ENCODE measurements at regions not wholly inside any gene's neighbourhood (a gene's known extent, or its start where the extent isn't known, plus 50 kb on each side); places are given as distances from the start of the nearest gene placed in this dataset.

DNA sequence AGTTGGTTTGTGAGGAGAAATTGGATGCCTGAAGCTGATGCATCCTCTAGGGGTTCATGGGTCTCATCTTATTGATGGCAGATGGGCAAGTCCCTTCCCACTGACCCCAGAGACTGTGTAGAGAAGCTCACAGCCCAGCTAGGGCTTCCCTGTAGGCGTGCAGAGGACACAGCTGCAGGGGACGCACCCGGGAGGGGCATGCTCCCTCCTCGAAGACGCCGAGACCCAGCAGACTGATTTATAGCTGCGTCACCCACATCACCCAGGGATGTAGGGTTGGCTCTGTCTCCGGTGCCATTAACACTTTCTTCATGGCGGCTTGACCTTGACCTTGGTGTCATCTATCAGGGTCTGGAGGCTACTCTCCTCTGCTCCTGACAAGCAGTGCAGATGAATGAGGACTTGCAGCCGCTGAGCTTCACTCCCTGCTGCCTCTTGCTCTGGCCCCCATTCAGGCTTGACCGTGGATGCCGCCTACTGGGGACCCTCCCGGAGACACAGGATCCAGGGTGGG, 549.7 kb downstream of the TCERG1L start:
- Histone ChIP-seq H3K4me1 (ENCODE audit: control insufficient read depth, insufficient read depth, low read length) (no peaks in the 10 kb centered on the region), H3K36me3 (ENCODE audit: control insufficient read depth, insufficient read depth, low read length) (no peaks in the 10 kb centered on the region), H3K27me3 (ENCODE audit: control insufficient read depth, insufficient read depth, low read length) (no peaks in the 10 kb centered on the region), H3K4me3 (ENCODE audit: low read depth, low read length) (no peak overlapping the region), H3K9me3 (ENCODE audit: control insufficient read depth, insufficient read depth, low read depth, low read length) (peaks cover 7% of the 10 kb centered on the region), H3K9ac (ENCODE audit: low read length) (no peak overlapping the region), H3K27ac (ENCODE audit: low read depth, low read length) (no peak overlapping the region)

DNA sequence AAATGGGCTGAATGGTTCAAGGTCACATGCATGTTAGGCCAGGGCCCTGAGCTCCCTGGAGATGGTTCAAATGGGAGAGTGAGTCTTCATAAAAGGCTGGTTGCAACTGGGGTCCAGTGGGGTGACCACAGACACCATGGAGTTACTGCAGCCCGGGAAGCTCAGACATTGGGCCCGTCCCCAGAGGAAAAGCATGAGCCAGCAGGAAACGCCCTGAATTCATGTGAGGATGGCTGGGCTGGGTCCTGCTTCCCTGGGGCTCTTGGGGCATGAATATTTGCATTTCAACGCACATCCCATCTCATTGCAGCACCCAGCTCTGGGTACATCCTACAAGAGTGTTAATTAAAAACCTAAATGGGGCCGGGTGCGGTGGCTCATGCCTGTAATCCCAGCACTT, 549.0 kb downstream of the TCERG1L start:
- H3K9me3 ChIP-seq (ENCODE audit: control insufficient read depth, insufficient read depth, low read depth, low read length): peaks cover 13% of the 10 kb centered on the region
- H3K27me3 ChIP-seq (ENCODE audit: control insufficient read depth, insufficient read depth, low read length): no peaks in the 10 kb centered on the region
- H3K4me1 ChIP-seq (ENCODE audit: control insufficient read depth, insufficient read depth, low read length): no peaks in the 10 kb centered on the region
- no peak overlapping the region for H3K27ac ChIP-seq (ENCODE audit: low read depth, low read length)
- no peak overlapping the region for H3K9ac ChIP-seq (ENCODE audit: low read length)
- no peaks in the 10 kb centered on the region for H3K36me3 ChIP-seq (ENCODE audit: control insufficient read depth, insufficient read depth, low read length)
- no peak overlapping the region for H3K4me3 ChIP-seq (ENCODE audit: low read depth, low read length)

DNA sequence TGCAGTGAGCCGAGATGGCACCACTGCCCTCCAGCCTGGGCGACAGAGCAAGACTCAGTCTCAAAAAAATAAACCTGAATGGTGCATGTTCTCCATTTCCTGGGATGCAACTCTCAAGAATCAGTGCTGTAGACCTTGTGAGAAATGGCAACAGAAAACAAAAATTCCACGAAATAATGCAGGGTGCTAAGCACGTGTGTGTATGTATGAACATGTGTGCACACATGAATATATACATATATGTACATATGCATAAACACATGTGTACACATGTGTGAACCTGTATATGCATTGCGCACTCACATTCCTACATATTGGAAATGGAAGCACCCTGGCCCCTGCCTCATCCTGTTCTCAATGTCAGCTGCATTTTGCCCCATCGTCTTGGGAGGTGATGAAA, 548.5 kb downstream of the TCERG1L start:
- Histone ChIP-seq H3K4me3 (ENCODE audit: low read depth, low read length) (no peak overlapping the region), H3K9ac (ENCODE audit: low read length) (no peak overlapping the region), H3K4me1 (ENCODE audit: control insufficient read depth, insufficient read depth, low read length) (no peaks in the 10 kb centered on the region), H3K9me3 (ENCODE audit: control insufficient read depth, insufficient read depth, low read depth, low read length) (peaks cover 19% of the 10 kb centered on the region), H3K27me3 (ENCODE audit: control insufficient read depth, insufficient read depth, low read length) (no peaks in the 10 kb centered on the region), H3K27ac (ENCODE audit: low read depth, low read length) (no peak overlapping the region), H3K36me3 (ENCODE audit: control insufficient read depth, insufficient read depth, low read length) (no peaks in the 10 kb centered on the region)

DNA sequence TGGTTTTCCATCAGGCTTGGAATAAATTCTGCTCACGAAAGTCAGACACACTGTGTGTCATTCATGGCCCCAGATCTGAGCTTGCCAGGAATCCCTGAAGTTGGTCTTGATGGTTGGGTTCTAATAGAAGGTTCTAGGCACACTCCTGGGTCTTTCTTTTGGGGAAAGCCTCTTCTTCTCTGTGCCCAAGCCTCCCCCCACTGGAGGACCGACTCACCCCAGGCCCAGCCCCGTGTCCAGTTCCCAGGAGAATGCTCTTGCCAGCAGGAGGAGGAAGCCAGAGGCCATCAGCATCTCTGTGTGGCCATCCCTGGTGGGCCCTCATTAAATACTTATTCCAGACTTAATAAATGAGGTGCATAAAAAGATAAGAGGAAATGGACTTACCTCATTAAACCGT, 548.0 kb downstream of the TCERG1L start:
- Histone ChIP-seq H3K27me3 (ENCODE audit: control insufficient read depth, insufficient read depth, low read length) (no peaks in the 10 kb centered on the region), H3K9ac (ENCODE audit: low read length) (no peak overlapping the region), H3K4me1 (ENCODE audit: control insufficient read depth, insufficient read depth, low read length) (no peaks in the 10 kb centered on the region), H3K9me3 (ENCODE audit: control insufficient read depth, insufficient read depth, low read depth, low read length) (peaks cover 23% of the 10 kb centered on the region), H3K4me3 (ENCODE audit: low read depth, low read length) (no peak overlapping the region), H3K36me3 (ENCODE audit: control insufficient read depth, insufficient read depth, low read length) (no peaks in the 10 kb centered on the region), H3K27ac (ENCODE audit: low read depth, low read length) (no peak overlapping the region)

DNA sequence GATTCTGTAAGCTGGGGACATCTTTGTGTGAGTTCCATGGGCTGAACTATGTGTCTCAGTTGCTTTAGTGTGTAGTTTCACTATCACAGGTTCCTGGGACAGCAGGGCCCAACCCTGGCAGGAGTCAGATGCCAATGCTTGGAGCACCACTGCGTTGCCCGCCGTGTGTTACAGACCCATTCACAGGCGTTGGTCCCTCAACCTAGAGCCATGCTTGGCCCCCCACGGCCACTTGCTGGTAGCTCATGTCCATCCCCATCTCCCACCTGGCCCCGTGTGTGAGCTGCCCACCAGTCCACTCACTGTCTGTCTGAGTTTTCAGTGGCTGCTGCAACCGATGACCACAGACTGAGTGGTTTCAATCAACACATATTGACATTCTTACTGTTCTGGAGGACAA, 546.9 kb downstream of the TCERG1L start:
- no peaks in the 10 kb centered on the region for H3K4me1 ChIP-seq (ENCODE audit: control insufficient read depth, insufficient read depth, low read length)
- H3K27me3 ChIP-seq (ENCODE audit: control insufficient read depth, insufficient read depth, low read length): no peaks in the 10 kb centered on the region
- no peaks in the 10 kb centered on the region for H3K36me3 ChIP-seq (ENCODE audit: control insufficient read depth, insufficient read depth, low read length)
- peaks cover 33% of the 10 kb centered on the region for H3K9me3 ChIP-seq (ENCODE audit: control insufficient read depth, insufficient read depth, low read depth, low read length)
- no peak overlapping the region for H3K9ac ChIP-seq (ENCODE audit: low read length)
- no peak overlapping the region for H3K4me3 ChIP-seq (ENCODE audit: low read depth, low read length)
- no peak overlapping the region for H3K27ac ChIP-seq (ENCODE audit: low read depth, low read length)

DNA sequence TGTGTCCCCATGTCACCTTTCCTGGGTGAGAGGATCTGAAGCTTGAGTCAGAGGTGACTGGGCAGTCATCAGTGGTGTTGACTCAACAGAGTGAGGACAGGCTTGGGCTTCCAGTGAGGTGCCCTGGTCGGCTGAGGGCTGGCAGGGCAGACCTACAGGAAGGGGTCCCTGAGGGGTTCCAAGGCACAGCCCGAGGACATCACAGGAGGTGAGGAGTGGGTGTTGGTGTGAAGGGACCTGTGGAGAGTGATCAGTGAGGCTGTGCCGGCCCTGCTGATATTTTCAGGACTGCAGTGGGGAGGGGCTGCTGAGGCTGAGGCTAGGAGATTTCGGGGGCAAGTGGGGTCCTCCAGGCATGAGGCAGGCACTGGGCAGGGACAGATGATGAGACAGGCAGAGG, 545.5 kb downstream of the TCERG1L start:
- H3K36me3 ChIP-seq (ENCODE audit: control insufficient read depth, insufficient read depth, low read length): no peaks in the 10 kb centered on the region
- no peaks in the 10 kb centered on the region for H3K4me1 ChIP-seq (ENCODE audit: control insufficient read depth, insufficient read depth, low read length)
- no peak overlapping the region for H3K4me3 ChIP-seq (ENCODE audit: low read depth, low read length)
- no peak overlapping the region for H3K27ac ChIP-seq (ENCODE audit: low read depth, low read length)
- H3K9ac ChIP-seq (ENCODE audit: low read length): no peak overlapping the region
- no peaks in the 10 kb centered on the region for H3K27me3 ChIP-seq (ENCODE audit: control insufficient read depth, insufficient read depth, low read length)
- peaks cover 42% of the 10 kb centered on the region for H3K9me3 ChIP-seq (ENCODE audit: control insufficient read depth, insufficient read depth, low read depth, low read length)

DNA sequence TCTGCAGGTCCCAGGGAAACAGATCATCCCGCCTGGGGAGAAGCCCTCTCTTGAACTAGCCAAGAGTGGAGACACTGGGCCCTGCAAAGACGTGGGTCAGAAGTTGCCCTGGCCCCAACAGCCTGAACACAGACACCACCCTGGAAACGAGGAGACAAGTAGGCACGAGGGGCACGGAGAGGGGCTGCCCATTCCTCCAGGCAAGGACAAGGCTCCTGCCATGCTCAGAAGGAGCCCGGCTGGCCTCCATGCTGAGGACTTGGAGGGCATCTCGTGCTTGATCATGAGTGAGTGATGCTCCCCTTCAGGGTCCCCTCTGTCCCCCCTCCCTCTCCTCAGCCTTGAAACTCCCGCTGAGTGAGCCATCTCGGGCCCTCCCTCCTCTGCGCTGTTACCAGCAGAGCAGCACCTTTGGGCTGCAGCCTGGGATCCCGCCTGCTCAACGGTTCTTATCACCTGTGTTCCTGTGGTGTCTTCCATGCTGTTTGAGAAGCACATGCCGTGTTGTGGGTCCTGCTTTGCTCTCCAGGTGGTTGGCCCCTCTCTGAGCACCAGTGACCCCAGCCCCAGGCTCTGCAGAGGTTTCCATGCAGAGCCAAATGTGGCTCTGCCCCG, 544.3 kb downstream of the TCERG1L start:
- H3K4me1 ChIP-seq (ENCODE audit: control insufficient read depth, insufficient read depth, low read length): no peaks in the 10 kb centered on the region
- H3K4me3 ChIP-seq (ENCODE audit: low read depth, low read length): no peak overlapping the region
- H3K9ac ChIP-seq (ENCODE audit: low read length): no peak overlapping the region
- H3K9me3 ChIP-seq (ENCODE audit: control insufficient read depth, insufficient read depth, low read depth, low read length): peaks cover 44% of the 10 kb centered on the region
- no peak overlapping the region for H3K27ac ChIP-seq (ENCODE audit: low read depth, low read length)
- H3K27me3 ChIP-seq (ENCODE audit: control insufficient read depth, insufficient read depth, low read length): no peaks in the 10 kb centered on the region
- no peaks in the 10 kb centered on the region for H3K36me3 ChIP-seq (ENCODE audit: control insufficient read depth, insufficient read depth, low read length)

DNA sequence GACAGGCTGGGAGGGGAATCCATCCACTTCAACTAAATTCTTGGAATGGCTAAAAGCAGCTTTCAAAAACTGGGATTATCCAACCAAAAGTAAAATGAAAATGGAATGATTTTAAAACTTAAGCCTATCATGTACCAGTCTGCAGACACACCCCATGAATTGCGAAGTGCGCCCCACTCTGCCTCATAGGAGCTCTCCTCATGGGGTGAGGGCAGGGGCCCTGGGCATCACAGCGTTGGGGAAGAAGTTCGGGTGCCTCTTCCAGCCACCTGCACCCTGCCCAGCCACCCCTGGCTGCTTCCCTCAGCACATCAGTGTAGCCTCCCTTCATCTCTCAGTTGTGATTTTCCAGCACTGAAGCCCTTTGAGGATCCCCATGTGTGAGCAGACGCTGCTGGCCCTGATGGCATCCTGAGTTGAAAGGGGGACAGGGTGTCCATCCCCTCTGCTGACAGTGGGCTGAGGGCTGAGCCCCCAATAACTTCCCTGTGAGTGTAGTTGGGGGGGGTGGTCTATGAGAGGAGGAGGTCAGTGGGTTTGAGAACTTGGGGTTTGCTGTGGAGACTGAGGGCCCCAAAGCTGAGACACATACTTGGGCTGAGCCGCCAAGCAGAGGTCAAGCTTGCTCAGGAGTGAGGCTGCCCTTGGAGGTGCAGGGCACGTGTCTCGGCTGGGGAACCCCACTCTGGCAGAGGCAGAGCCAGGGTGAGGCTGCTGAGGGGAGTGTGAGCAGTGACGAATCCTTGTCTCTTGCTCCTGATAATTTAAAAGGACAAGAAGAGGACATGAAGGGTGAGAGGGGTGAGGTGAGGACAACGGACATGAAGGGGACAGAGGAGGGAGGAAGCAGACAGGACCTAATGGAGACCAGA, 542.1 kb downstream of the TCERG1L start:
- Histone ChIP-seq H3K4me1 (ENCODE audit: control insufficient read depth, insufficient read depth, low read length) (no peaks in the 10 kb centered on the region), H3K4me3 (ENCODE audit: low read depth, low read length) (no peak overlapping the region), H3K9me3 (ENCODE audit: control insufficient read depth, insufficient read depth, low read depth, low read length) (peaks cover 41% of the 10 kb centered on the region), H3K9ac (ENCODE audit: low read length) (no peak overlapping the region), H3K27ac (ENCODE audit: low read depth, low read length) (no peak overlapping the region), H3K36me3 (ENCODE audit: control insufficient read depth, insufficient read depth, low read length) (no peaks in the 10 kb centered on the region), H3K27me3 (ENCODE audit: control insufficient read depth, insufficient read depth, low read length) (no peaks in the 10 kb centered on the region)

DNA sequence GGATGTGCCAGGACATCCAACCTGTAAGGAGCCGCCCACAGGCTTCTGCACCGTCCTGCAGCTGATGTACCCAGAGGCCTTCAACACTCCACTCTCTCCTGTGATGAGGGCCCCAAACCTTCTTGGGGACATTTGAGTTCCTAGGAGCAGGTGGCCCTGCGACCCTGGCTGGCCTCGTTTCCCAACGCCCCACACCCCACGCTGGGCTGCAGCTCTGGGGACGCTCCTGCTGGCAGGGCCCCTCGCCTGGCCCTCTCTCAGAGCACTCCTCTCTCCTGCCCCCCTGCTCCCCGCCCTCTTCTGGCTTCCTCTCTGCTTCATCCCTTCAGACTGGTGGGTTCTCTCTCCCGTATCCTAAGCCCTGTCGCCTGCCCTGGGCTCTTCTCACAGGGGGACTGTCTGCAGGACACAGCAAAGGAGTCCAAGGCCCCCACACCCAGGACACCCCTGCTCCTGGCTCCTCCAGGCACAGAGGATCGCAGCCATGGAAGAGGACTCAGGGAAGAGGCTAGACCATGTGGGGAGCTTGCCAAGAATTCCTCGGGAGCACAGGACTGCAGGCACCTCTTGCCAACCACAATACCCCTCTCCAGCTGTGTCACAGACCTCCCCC, 541.4 kb downstream of the TCERG1L start:
- no peaks in the 10 kb centered on the region for H3K4me1 ChIP-seq (ENCODE audit: control insufficient read depth, insufficient read depth, low read length)
- no peak overlapping the region for H3K9ac ChIP-seq (ENCODE audit: low read length)
- H3K9me3 ChIP-seq (ENCODE audit: control insufficient read depth, insufficient read depth, low read depth, low read length): peaks cover 41% of the 10 kb centered on the region

DNA sequence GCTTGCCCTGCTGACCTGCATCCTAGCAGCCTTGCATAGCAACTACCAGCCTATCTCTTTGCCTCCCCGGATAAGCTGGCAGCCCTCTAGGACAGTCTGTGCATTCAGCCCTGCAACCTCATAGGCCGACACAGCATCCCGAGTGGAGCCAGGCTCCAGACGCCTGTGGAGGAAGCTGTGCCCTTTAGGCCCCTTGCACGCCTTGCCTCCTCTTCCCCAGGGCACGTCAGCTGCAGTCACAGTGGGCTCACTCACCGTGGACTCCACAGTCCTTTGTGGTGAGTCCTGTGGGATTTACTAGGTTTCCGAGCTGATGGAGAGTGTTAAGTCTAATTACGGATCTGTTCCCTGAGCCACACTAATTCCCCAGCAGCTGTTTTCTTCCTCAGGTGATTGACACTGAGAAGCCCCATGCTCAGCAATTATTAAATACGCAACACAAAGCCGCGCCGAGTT, 540.0 kb downstream of the TCERG1L start:
- Histone ChIP-seq H3K9me3 (ENCODE audit: control insufficient read depth, insufficient read depth, low read depth, low read length) (peaks cover 40% of the 10 kb centered on the region), H3K4me3 (ENCODE audit: low read depth, low read length) (no peak overlapping the region), H3K27ac (ENCODE audit: low read depth, low read length) (no peak overlapping the region), H3K36me3 (ENCODE audit: control insufficient read depth, insufficient read depth, low read length) (no peaks in the 10 kb centered on the region), H3K4me1 (ENCODE audit: control insufficient read depth, insufficient read depth, low read length) (no peaks in the 10 kb centered on the region), H3K9ac (ENCODE audit: low read length) (no peak overlapping the region), H3K27me3 (ENCODE audit: control insufficient read depth, insufficient read depth, low read length) (no peaks in the 10 kb centered on the region)

More for the DNA sequence above, 541.4 kb downstream of the TCERG1L start:
- Histone ChIP-seq H3K27ac (ENCODE audit: low read depth, low read length) (no peak overlapping the region), H3K27me3 (ENCODE audit: control insufficient read depth, insufficient read depth, low read length) (no peaks in the 10 kb centered on the region), H3K36me3 (ENCODE audit: control insufficient read depth, insufficient read depth, low read length) (no peaks in the 10 kb centered on the region), H3K4me3 (ENCODE audit: low read depth, low read length) (no peak overlapping the region)

DNA sequence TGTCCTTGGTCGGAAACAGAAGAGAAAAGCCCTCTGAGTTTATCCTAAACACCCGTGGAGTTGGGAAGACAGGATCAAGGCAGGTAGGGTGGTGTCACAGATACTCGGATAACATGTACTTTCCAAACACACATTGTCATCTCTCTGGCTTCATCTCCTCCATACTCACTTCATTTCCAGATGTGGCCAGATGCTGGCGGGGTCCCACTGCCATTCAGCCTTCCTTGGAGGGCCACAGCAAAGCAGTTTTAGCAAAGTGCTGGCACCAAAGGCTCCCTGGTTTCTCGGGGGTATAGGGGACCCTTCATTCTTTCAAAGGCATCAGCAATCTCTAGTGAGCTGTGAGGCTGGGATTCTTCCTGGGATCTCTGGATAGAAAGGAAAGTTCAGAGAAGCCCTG, 539.5 kb downstream of the TCERG1L start:
- no peaks in the 10 kb centered on the region for H3K4me1 ChIP-seq (ENCODE audit: control insufficient read depth, insufficient read depth, low read length)
- no peak overlapping the region for H3K9ac ChIP-seq (ENCODE audit: low read length)
- H3K27me3 ChIP-seq (ENCODE audit: control insufficient read depth, insufficient read depth, low read length): no peaks in the 10 kb centered on the region
- no peak overlapping the region for H3K27ac ChIP-seq (ENCODE audit: low read depth, low read length)
- no peaks in the 10 kb centered on the region for H3K36me3 ChIP-seq (ENCODE audit: control insufficient read depth, insufficient read depth, low read length)
- peaks cover 34% of the 10 kb centered on the region for H3K9me3 ChIP-seq (ENCODE audit: control insufficient read depth, insufficient read depth, low read depth, low read length)
- H3K4me3 ChIP-seq (ENCODE audit: low read depth, low read length): no peak overlapping the region
